Choroid plexus epithelial cell (primary cell): ENCODE measurements at regions not wholly inside any gene's neighbourhood (a gene's known extent, or its start where the extent isn't known, plus 50 kb on each side); places are given as distances from the start of the nearest gene placed in this dataset.
"Not testable (repeated sequence)": the region's sequence is repeated elsewhere in the genome, so short reads cannot be mapped to it uniquely, and the experiment has no call there.

Experiments used
- DNase-seq: peaks from one replicate; pipeline ENCODE4 v3.0.0-alpha.2; 2010; ENCODE audit warnings: low read depth
- H3K4me3 ChIP-seq: 2 replicates; pipeline ENCODE4 v1.5.1; 2011; ENCODE audit warnings: low read depth, mild to moderate bottlenecking, control low read depth, low read length, moderate library complexity
- TF ChIP-seq, protein P1 (sequence below): conservative IDR thresholded peaks from 2 replicates; pipeline ENCODE4 v1.5.1; 2011; ENCODE audit warnings: low read depth, mild to moderate bottlenecking, control low read depth, inconsistent platforms, low read length, moderate library complexity

DNA sequence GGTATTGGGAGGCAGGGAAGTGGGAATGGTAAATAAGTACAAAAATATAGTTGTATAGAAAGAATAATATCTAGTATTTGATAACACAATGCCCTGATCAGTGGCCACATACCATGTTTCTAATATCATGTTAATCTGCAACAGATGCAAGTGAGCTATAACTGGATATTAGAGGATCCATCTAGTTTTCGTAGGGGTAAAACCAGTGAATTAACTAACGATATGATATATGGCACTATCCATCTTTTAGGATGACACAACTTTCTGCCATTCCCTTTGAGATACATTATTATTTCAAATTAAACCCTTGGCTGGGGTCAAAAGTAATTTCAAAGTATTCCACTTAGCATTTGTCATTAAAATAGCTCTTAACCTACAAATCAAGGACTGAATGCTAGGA is 1686.2 kb downstream of the SLITRK1 start:
- TF ChIP-seq, protein P1, sequence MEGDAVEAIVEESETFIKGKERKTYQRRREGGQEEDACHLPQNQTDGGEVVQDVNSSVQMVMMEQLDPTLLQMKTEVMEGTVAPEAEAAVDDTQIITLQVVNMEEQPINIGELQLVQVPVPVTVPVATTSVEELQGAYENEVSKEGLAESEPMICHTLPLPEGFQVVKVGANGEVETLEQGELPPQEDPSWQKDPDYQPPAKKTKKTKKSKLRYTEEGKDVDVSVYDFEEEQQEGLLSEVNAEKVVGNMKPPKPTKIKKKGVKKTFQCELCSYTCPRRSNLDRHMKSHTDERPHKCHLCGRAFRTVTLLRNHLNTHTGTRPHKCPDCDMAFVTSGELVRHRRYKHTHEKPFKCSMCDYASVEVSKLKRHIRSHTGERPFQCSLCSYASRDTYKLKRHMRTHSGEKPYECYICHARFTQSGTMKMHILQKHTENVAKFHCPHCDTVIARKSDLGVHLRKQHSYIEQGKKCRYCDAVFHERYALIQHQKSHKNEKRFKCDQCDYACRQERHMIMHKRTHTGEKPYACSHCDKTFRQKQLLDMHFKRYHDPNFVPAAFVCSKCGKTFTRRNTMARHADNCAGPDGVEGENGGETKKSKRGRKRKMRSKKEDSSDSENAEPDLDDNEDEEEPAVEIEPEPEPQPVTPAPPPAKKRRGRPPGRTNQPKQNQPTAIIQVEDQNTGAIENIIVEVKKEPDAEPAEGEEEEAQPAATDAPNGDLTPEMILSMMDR = no peak

GRCh38 chr13:82187227-82187626 is 1695.0 kb downstream of the SLITRK1 start:
- DNase-seq = no peak
- TF ChIP-seq, protein P1 = no peak
- H3K4me3 ChIP-seq = no peak overlapping the region

More for the DNA sequence above, 1686.2 kb downstream of the SLITRK1 start:
- no peak for DNase-seq
- no peak overlapping the region for H3K4me3 ChIP-seq

DNA sequence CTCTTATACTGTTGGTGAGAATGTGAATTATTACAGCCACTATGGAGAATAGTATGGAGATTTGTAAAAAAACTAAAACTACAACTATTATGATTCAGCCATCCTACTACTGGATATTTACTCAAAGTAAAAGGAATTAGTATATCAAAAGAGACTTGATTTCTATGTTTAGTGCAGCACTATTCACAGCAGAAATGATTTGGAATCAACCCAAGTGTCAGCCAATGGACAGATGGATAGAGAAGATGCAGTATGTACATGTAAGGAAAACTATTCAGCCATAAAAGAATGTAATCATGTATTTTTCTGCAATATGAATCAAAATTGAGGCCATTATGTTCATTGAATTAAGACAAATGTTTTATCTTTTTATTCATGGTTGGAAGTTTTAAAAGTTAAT is 1705.5 kb downstream of the SLITRK1 start:
- no peak overlapping the region for H3K4me3 ChIP-seq
- TF ChIP-seq, protein P1 = no peak
- no peak for DNase-seq

GRCh38 chr13:82165396-82166174 is 1716.7 kb downstream of the SLITRK1 start:
- no peak overlapping the region for H3K4me3 ChIP-seq
- TF ChIP-seq, protein P1 = no peak
- DNase-seq = no peak

GRCh38 chr13:82164780-82165395 is 1717.4 kb downstream of the SLITRK1 start:
- DNase-seq, H3K4me3 ChIP-seq: not testable (repeated sequence)

DNA sequence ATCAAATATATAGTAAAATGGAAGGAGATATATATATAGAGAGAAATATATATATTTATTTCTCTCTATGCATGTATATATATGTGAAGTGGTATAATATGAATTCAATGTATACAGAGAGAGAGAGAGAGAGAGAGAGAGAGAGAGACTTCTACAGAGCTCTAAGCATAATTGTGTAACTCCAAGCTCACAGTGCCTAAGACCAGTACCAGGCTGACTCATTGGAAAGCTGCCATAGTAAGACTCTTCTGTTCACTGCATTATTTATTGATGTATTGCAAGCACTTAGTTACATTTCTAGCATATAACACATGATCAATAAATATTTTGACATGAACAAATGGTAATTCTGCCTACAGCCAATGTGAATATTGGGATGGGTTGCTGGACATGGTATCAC is 1734.7 kb downstream of the SLITRK1 start:
- DNase-seq = peak; percentile 31
- TF ChIP-seq, protein P1 = no peak
- no peak overlapping the region for H3K4me3 ChIP-seq

GRCh38 chr13:82136880-82137279 is 1745.4 kb downstream of the SLITRK1 start:
- TF ChIP-seq, protein P1 = no peak
- DNase-seq = no peak
- no peak overlapping the region for H3K4me3 ChIP-seq
